ENCODE measurements at regions not wholly inside any gene's neighbourhood (a gene's known extent, or its start where the extent isn't known, plus 50 kb on each side); places are given as distances from the start of the nearest gene placed in this dataset.

GRCh38 chr1:222457084-222457483 is 90.8 kb downstream of the HHIPL2 start:
- Histone ChIP-seq H3K27ac (ENCODE audit: low read depth, low read length) (no peak overlapping the region), H3K27me3 (ENCODE audit: insufficient read depth, low read length) (no peaks in the 10 kb centered on the region), H3K9me3 (ENCODE audit: insufficient read depth, low read depth, low read length) (peaks cover 2% of the 10 kb centered on the region), H3K4me1 (ENCODE audit: insufficient read depth, low read length) (peaks cover 14% of the 10 kb centered on the region), H3K9ac (ENCODE audit: low read length) (no peak overlapping the region), H4K20me1 (ENCODE audit: insufficient read depth, low read length) (no peaks in the 10 kb centered on the region), H3K4me2 (ENCODE audit: low read length) (no peak overlapping the region), H2AFZ (ENCODE audit: low read depth, low read length) (no peak overlapping the region), H3K36me3 (ENCODE audit: insufficient read depth, low read length) (no peaks in the 10 kb centered on the region), H3K79me2 (ENCODE audit: insufficient read depth, low read length) (no peaks in the 10 kb centered on the region), H3K4me3 (ENCODE audit: insufficient read depth, low read depth, low read length) (no peak overlapping the region)
- Mint-ChIP-seq H3K4me1 (ENCODE audit: low read depth, unreplicated experiment) (peaks cover 19% of the 10 kb centered on the region), H3K9me3 (ENCODE audit: unreplicated experiment) (peaks cover 25% of the 10 kb centered on the region), H3K27me3 (ENCODE audit: low read depth, unreplicated experiment) (no peaks in the 10 kb centered on the region), H3K36me3 (ENCODE audit: low read depth, unreplicated experiment) (peaks cover 15% of the 10 kb centered on the region), H3K4me3 (ENCODE audit: unreplicated experiment) (no peak overlapping the region), H3K27ac (ENCODE audit: unreplicated experiment) (no peak overlapping the region)
- no peak for TF ChIP-seq EZH2 (IDR thresholded peaks at IDR 0.05; ENCODE audit: insufficient read depth, low read length)
- FAIRE-seq (no peak), DNase-seq (ENCODE audit: low read depth) (no peak)

- TF ChIP-seq CTCF (IDR thresholded peaks at IDR 0.05; ENCODE audit: insufficient read depth, low read depth, low read length) (peak; percentile 97), EZH2 (IDR thresholded peaks at IDR 0.05; ENCODE audit: insufficient read depth, low read length) (no peak)
- H2AFZ ChIP-seq (ENCODE audit: low read depth, low read length) = peak overlapping the region; percentile 68
- peaks cover 2% of the 10 kb centered on the region for H3K9me3 ChIP-seq (ENCODE audit: insufficient read depth, low read depth, low read length)
- no peaks in the 10 kb centered on the region for H3K79me2 ChIP-seq (ENCODE audit: insufficient read depth, low read length)
- peak overlapping the region; percentile 69 for H3K4me2 ChIP-seq (ENCODE audit: low read length)
- Mint-ChIP-seq H3K9me3 (ENCODE audit: unreplicated experiment) (peaks cover 25% of the 10 kb centered on the region), H3K4me1 (ENCODE audit: low read depth, unreplicated experiment) (peaks cover 14% of the 10 kb centered on the region), H3K27ac (ENCODE audit: unreplicated experiment) (peak overlapping the region; percentile 95), H3K4me3 (ENCODE audit: unreplicated experiment) (peak overlapping the region; percentile 21), H3K27me3 (ENCODE audit: low read depth, unreplicated experiment) (peaks cover 3% of the 10 kb centered on the region), H3K36me3 (ENCODE audit: low read depth, unreplicated experiment) (peaks cover 13% of the 10 kb centered on the region)
- H4K20me1 ChIP-seq (ENCODE audit: insufficient read depth, low read length) = no peaks in the 10 kb centered on the region
- H3K36me3 ChIP-seq (ENCODE audit: insufficient read depth, low read length) = no peaks in the 10 kb centered on the region
- peak; percentile 65 for DNase-seq (ENCODE audit: low read depth)
- H3K27ac ChIP-seq (ENCODE audit: low read depth, low read length) = peak overlapping the region; percentile 24
- H3K9ac ChIP-seq (ENCODE audit: low read length) = peak overlapping the region; percentile 56
- peaks cover 14% of the 10 kb centered on the region for H3K4me1 ChIP-seq (ENCODE audit: insufficient read depth, low read length)
- no peaks in the 10 kb centered on the region for H3K27me3 ChIP-seq (ENCODE audit: insufficient read depth, low read length)
- H3K4me3 ChIP-seq (ENCODE audit: insufficient read depth, low read depth, low read length) = peak overlapping the region; percentile 43
- peak; percentile 32 for FAIRE-seq
Measured at GRCh38 chr1:222455188-222455879, 92.6 kb downstream of the HHIPL2 start.

GRCh38 chr1:222454782-222455181 is 93.1 kb downstream of the HHIPL2 start:
- H3K4me3 Mint-ChIP-seq (ENCODE audit: unreplicated experiment) = no peak overlapping the region
- no peaks in the 10 kb centered on the region for H4K20me1 ChIP-seq (ENCODE audit: insufficient read depth, low read length)
- H3K4me1 Mint-ChIP-seq (ENCODE audit: low read depth, unreplicated experiment) = peaks cover 14% of the 10 kb centered on the region
- no peak overlapping the region for H3K4me3 ChIP-seq (ENCODE audit: insufficient read depth, low read depth, low read length)
- peaks cover 3% of the 10 kb centered on the region for H3K27me3 Mint-ChIP-seq (ENCODE audit: low read depth, unreplicated experiment)
- H3K36me3 ChIP-seq (ENCODE audit: insufficient read depth, low read length) = no peaks in the 10 kb centered on the region
- DNase-seq (ENCODE audit: low read depth) (peak; percentile 36), FAIRE-seq (no peak)
- peak overlapping the region; percentile 69 for H3K4me2 ChIP-seq (ENCODE audit: low read length)
- H3K27me3 ChIP-seq (ENCODE audit: insufficient read depth, low read length) = no peaks in the 10 kb centered on the region
- H3K4me1 ChIP-seq (ENCODE audit: insufficient read depth, low read length) = peaks cover 14% of the 10 kb centered on the region
- peak overlapping the region; percentile 56 for H3K9ac ChIP-seq (ENCODE audit: low read length)
- peaks cover 9% of the 10 kb centered on the region for H3K36me3 Mint-ChIP-seq (ENCODE audit: low read depth, unreplicated experiment)
- H3K79me2 ChIP-seq (ENCODE audit: insufficient read depth, low read length) = no peaks in the 10 kb centered on the region
- peak overlapping the region; percentile 13 for H3K27ac ChIP-seq (ENCODE audit: low read depth, low read length)
- peak overlapping the region; percentile 68 for H2AFZ ChIP-seq (ENCODE audit: low read depth, low read length)
- peak overlapping the region; percentile 95 for H3K27ac Mint-ChIP-seq (ENCODE audit: unreplicated experiment)
- H3K9me3 Mint-ChIP-seq (ENCODE audit: unreplicated experiment) = peaks cover 25% of the 10 kb centered on the region
- H3K9me3 ChIP-seq (ENCODE audit: insufficient read depth, low read depth, low read length) = peaks cover 2% of the 10 kb centered on the region
- TF ChIP-seq CTCF (IDR thresholded peaks at IDR 0.05; ENCODE audit: insufficient read depth, low read depth, low read length) (no peak), EZH2 (IDR thresholded peaks at IDR 0.05; ENCODE audit: insufficient read depth, low read length) (no peak)
